Endothelial cell of umbilical vein (primary cell): ENCODE measurements at regions not wholly inside any gene's neighbourhood (a gene's known extent, or its start where the extent isn't known, plus 50 kb on each side); places are given as distances from the start of the nearest gene placed in this dataset.

Experiments used
- BruUV-seq: library from RNA; stranded (reverse); fragments of 400-500 nt; replicated peaks from 2 replicates; lab custom pipeline; 2021; lab: Mats Ljungman, UMichigan
- CTCF ChIA-PET: fragments of 300-600, 350-600 bp; sonication (Branson Sonifier 250); formaldehyde crosslinking; loops from one replicate; lab custom pipeline; 2021; ENCODE audit warnings: antibody characterized with exemption, inconsistent platforms; lab: Charles Lee
- POLR2A ChIA-PET: fragments of 300-600, 350-600 bp; sonication (Branson Sonifier 250); formaldehyde crosslinking; loops from one replicate; lab custom pipeline; 2021; ENCODE audit warnings: antibody characterized with exemption, inconsistent platforms; lab: Charles Lee
- DNase-seq: peaks from one replicate; pipeline ENCODE4 v3.0.0-alpha.2; 2011; ENCODE audit warnings: low read depth, low spot score
- FAIRE-seq: peaks from 2 replicates; lab custom pipeline; 2011; peaks lifted over from hg19 to GRCh38; lab: Jason Lieb, UNC
- H2AFZ ChIP-seq: 2 replicates; pipeline ENCODE4 v1.6.0; 2012; ENCODE audit warnings: low read depth, low read length, control low read depth, inconsistent platforms
- H3K27ac ChIP-seq: 2 replicates; pipeline ENCODE4 v1.5.1; 2011; ENCODE audit warnings: low read depth, mild to moderate bottlenecking, control low read depth, low read length, moderate library complexity; ENCODE audit not compliant: insufficient read depth
- H3K27me3 ChIP-seq, 2 experiments: 2 replicates each; pipeline versions ENCODE4 v1.6.0 to v1.6.1; 2011; ENCODE audit warnings: low read length in 2 of 2, mixed read lengths in 1 of 2; ENCODE audit not compliant: control insufficient read depth in 2 of 2, insufficient read depth in 2 of 2
- H3K36me3 ChIP-seq, 2 experiments: 2 replicates in 1 of 2; 3 replicates in 1 of 2; pipeline ENCODE4 v1.5.1; 2011; ENCODE audit warnings: low read length in 2 of 2, mild to moderate bottlenecking in 1 of 2, moderate library complexity in 1 of 2; ENCODE audit not compliant: control insufficient read depth in 2 of 2, insufficient read depth in 2 of 2; ENCODE audit errors: extremely low read depth in 1 of 2
- H3K4me1 ChIP-seq: 3 replicates; pipeline ENCODE4 v1.5.1; 2011; ENCODE audit warnings: mild to moderate bottlenecking, low read length; ENCODE audit not compliant: control insufficient read depth, insufficient read depth; ENCODE audit errors: extremely low read depth
- H3K4me2 ChIP-seq: 2 replicates; pipeline ENCODE4 v1.6.1; 2011; ENCODE audit warnings: low read length, control low read depth, mixed read lengths; ENCODE audit not compliant: insufficient read depth
- H3K4me3 ChIP-seq, 3 experiments: fragments of 200-600 bp in 1 of 3; sonication (generic), shearing (Covaris generic) in 1 of 3; replicated peaks in 1 of 3; 2 replicates each; pipeline ENCODE4 v1.5.1; 2011 to 2016; ENCODE audit warnings: control low read depth in 3 of 3, low read length in 3 of 3, mild to moderate bottlenecking in 2 of 3, inconsistent platforms in 1 of 3, low read depth in 1 of 3, moderate library complexity in 1 of 3; ENCODE audit not compliant: insufficient read depth in 1 of 3
- H3K79me2 ChIP-seq: 2 replicates; pipeline ENCODE4 v1.6.0; 2012; ENCODE audit warnings: low read length, inconsistent platforms; ENCODE audit not compliant: control insufficient read depth, insufficient read depth
- H3K9ac ChIP-seq: replicated peaks from 2 replicates; pipeline ENCODE3; 2011; ENCODE audit warnings: low read length, control low read depth; ENCODE audit not compliant: insufficient read depth; ENCODE audit errors: extremely low read depth
- H3K9me1 ChIP-seq: replicated peaks from 3 replicates; pipeline ENCODE4 v1.6.0; 2011; ENCODE audit warnings: mild to moderate bottlenecking, low read length; ENCODE audit not compliant: control insufficient read depth, insufficient read depth; ENCODE audit errors: extremely low read depth
- H3K9me3 ChIP-seq: replicated peaks from 2 replicates; pipeline ENCODE4 v1.5.1; 2012; ENCODE audit warnings: low read length, inconsistent platforms; ENCODE audit not compliant: control insufficient read depth, insufficient read depth
- H4K20me1 ChIP-seq: replicated peaks from 2 replicates; pipeline ENCODE3; 2011; ENCODE audit warnings: mild to moderate bottlenecking, low read length; ENCODE audit not compliant: control insufficient read depth, insufficient read depth; ENCODE audit errors: extremely low read depth
- EZH2 ChIP-seq: IDR thresholded peaks from 2 replicates; pipeline ENCODE4 v1.6.1; 2012; ENCODE audit warnings: borderline replicate concordance, low read depth, mild to moderate bottlenecking, moderate library complexity, low read length, inconsistent platforms; ENCODE audit not compliant: severe bottlenecking
- GATA2 ChIP-seq: IDR thresholded peaks from 2 replicates; pipeline ENCODE4 v1.7.0; 2011; ENCODE audit warnings: low read depth, mild to moderate bottlenecking, moderate library complexity, mixed read lengths, low read length; ENCODE audit not compliant: insufficient read length, insufficient read depth
- JUN ChIP-seq: IDR thresholded peaks from 2 replicates; pipeline ENCODE4 v1.6.1; 2011; ENCODE audit warnings: borderline replicate concordance, low read depth; ENCODE audit not compliant: insufficient read length, insufficient read depth
- MAX ChIP-seq: IDR thresholded peaks from 2 replicates; pipeline ENCODE4 v1.6.1; 2011; ENCODE audit not compliant: insufficient read depth, insufficient read length
- MYC ChIP-seq: IDR thresholded peaks from one replicate; pipeline ENCODE4 v1.6.1; 2011; ENCODE audit warnings: mild to moderate bottlenecking, low read depth, low read length
- POLR2A ChIP-seq: IDR thresholded peaks from 2 replicates; pipeline ENCODE4 v1.6.1; 2012; ENCODE audit warnings: low read depth, mild to moderate bottlenecking, control low read depth, low read length
- dilution Hi-C: fragments of 300-500 bp; cut with MboI; formaldehyde crosslinking; loops from one replicate; pipeline ENCODE4 v1.15.0; 2019; ENCODE audit warnings: low sequenced_read_pairs; ENCODE audit not compliant: extremely low pct_ligation_motif_present
- intact Hi-C: fragments of 100-400 bp; cut with micrococcal nuclease; formaldehyde crosslinking; loops from one replicate; pipeline ENCODE4 v1.10.0; 2022
- TF ChIP-seq, protein P1 (sequence below), 2 donors: IDR thresholded peaks; 1 replicate in 1 of 2; 2 replicates in 1 of 2; pipeline ENCODE4 v1.5.1; 2011; ENCODE audit warnings: low read length in 2 of 2, mild to moderate bottlenecking in 2 of 2, moderate library complexity in 2 of 2, control low read depth in 1 of 2, inconsistent platforms in 1 of 2, low read depth in 1 of 2; ENCODE audit not compliant: insufficient read depth in 1 of 2; ENCODE audit errors: extremely low read depth in 1 of 2

DNA sequence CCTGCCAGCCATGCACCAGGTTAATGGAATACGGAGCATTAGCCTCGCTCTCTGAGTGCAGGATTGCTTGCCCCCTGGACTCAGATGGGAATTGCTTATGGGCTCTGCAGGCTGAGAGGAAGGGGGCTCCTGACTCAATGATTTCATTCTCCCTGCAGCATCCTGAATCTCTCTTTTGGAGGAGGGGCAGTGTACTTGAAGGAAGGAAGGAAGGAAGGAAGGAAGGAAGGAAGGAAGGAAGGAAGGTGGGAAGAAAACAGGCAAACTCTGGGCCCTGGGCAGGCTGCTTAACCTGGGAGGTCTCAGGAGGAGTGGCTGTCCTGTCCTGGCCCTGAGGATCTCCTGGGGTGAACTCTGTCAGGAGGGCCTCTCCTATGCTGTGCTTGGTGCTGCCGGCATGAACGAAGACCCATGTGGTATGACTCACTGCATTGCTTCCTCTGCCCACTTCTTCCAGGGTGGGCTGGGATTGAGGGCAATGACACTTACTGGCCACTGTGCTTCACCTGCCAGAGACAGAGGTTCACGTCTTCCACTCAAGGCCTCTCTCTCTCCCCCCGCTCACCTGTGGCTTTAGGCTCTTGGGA is 257.1 kb upstream of the CSF3R start:
- no peak overlapping the region for H3K9ac ChIP-seq
- no peaks in the 10 kb centered on the region for H3K79me2 ChIP-seq
- FAIRE-seq (no peak), DNase-seq (no peak)
- no peak overlapping the region for H3K4me2 ChIP-seq
- TF ChIP-seq, protein P1, sequence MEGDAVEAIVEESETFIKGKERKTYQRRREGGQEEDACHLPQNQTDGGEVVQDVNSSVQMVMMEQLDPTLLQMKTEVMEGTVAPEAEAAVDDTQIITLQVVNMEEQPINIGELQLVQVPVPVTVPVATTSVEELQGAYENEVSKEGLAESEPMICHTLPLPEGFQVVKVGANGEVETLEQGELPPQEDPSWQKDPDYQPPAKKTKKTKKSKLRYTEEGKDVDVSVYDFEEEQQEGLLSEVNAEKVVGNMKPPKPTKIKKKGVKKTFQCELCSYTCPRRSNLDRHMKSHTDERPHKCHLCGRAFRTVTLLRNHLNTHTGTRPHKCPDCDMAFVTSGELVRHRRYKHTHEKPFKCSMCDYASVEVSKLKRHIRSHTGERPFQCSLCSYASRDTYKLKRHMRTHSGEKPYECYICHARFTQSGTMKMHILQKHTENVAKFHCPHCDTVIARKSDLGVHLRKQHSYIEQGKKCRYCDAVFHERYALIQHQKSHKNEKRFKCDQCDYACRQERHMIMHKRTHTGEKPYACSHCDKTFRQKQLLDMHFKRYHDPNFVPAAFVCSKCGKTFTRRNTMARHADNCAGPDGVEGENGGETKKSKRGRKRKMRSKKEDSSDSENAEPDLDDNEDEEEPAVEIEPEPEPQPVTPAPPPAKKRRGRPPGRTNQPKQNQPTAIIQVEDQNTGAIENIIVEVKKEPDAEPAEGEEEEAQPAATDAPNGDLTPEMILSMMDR (IDR thresholded peaks at IDR 0.05; ENCODE audit: extremely low read depth in 1 of 2, insufficient read depth in 1 of 2, low read depth in 1 of 2, low read length in 2 of 2), result no peak
- TF ChIP-seq POLR2A (no peak), GATA2 (no peak), MYC (no peak), EZH2 (no peak), MAX (no peak), JUN (no peak)
- H3K36me3 ChIP-seq, result no peaks in the 10 kb centered on the region
- no peaks in the 10 kb centered on the region for H3K4me1 ChIP-seq
- CTCF ChIA-PET, result no interaction called here
- H3K27me3 ChIP-seq, result peaks cover 1 to 11% of the 10 kb centered on the region in 2 experiments
- H3K9me1 ChIP-seq, result no peaks in the 10 kb centered on the region
- H3K9me3 ChIP-seq, result no peaks in the 10 kb centered on the region
- H3K4me3 ChIP-seq, result no peak overlapping the region
- dilution Hi-C loops (no loop called here), intact Hi-C loops (no loop called here)
- no TSS peak for BruUV-seq
- H3K27ac ChIP-seq, result no peak overlapping the region
- no peaks in the 10 kb centered on the region for H4K20me1 ChIP-seq
- no peak overlapping the region for H2AFZ ChIP-seq
- POLR2A ChIA-PET, result no interaction called here
